Breast epithelium (tissue), 4 donors: ENCODE measurements at regions not wholly inside any gene's neighbourhood (a gene's known extent, or its start where the extent isn't known, plus 50 kb on each side); places are given as distances from the start of the nearest gene placed in this dataset.

Experiments
- DNase-seq, 2 donors: peaks; one replicate each; pipeline ENCODE4 v3.0.0-alpha.2; 2019; ENCODE audit warnings: low spot score in 2 of 2
- H3K27ac ChIP-seq, 2 donors: fragments of 200-600 bp; sonication (generic) in 1 of 2; one replicate each; pipeline ENCODE4 v1.5.1; 2016 to 2019; ENCODE audit warnings: mild to moderate bottlenecking in 1 of 2
- H3K27me3 ChIP-seq, 2 donors: fragments of 200-600 bp; sonication (generic) in 1 of 2; one replicate each; pipeline versions ENCODE4 v1.5.1 to v1.6.0; 2017 to 2019; ENCODE audit warnings: control low read depth in 1 of 2, mild to moderate bottlenecking in 1 of 2
- H3K36me3 ChIP-seq: fragments of 200-600 bp; one replicate; pipeline ENCODE4 v1.5.1; 2019
- H3K4me1 ChIP-seq, 2 donors: fragments of 200-600 bp; sonication (generic); one replicate each; pipeline ENCODE4 v1.5.1; 2016 to 2019; ENCODE audit warnings: control low read depth in 1 of 2
- H3K4me3 ChIP-seq, 3 donors: fragments of 200-600 bp; sonication (generic); 1 replicate in 2 of 3; 2 replicates in 1 of 3; pipeline ENCODE4 v1.5.1; 2016 to 2019; ENCODE audit warnings: mild to moderate bottlenecking in 3 of 3, moderate library complexity in 2 of 3
- H3K9me3 ChIP-seq, 2 donors: fragments of 200-600 bp; sonication (generic) in 1 of 2; one replicate each; pipeline ENCODE4 v1.5.1; 2016 to 2019; ENCODE audit warnings: control low read depth in 1 of 2
- POLR2A ChIP-seq: fragments of 450-650 bp; IDR thresholded peaks from one replicate; pipeline ENCODE4 v1.6.1; 2016; ENCODE audit warnings: antibody characterized with exemption, mild to moderate bottlenecking, moderate library complexity
- POLR2AphosphoS5 ChIP-seq, 3 donors: sonication (generic); formaldehyde crosslinking; IDR thresholded peaks; one replicate each; pipeline ENCODE4 v1.6.1; 2017; ENCODE audit warnings: antibody characterized with exemption in 3 of 3
- intact Hi-C: fragments of 100-400 bp; cut with DNase I; formaldehyde crosslinking; loops from one replicate; pipeline ENCODE4 v1.15.1; 2023; ENCODE audit warnings: low total_unique reads
- TF ChIP-seq, protein P1 (sequence below), 3 donors: fragments of 450-650 bp; IDR thresholded peaks; one replicate each; pipeline ENCODE4 v1.5.1; 2016 to 2017; ENCODE audit warnings: antibody characterized with exemption in 3 of 3, mild to moderate bottlenecking in 3 of 3, moderate library complexity in 3 of 3

DNA sequence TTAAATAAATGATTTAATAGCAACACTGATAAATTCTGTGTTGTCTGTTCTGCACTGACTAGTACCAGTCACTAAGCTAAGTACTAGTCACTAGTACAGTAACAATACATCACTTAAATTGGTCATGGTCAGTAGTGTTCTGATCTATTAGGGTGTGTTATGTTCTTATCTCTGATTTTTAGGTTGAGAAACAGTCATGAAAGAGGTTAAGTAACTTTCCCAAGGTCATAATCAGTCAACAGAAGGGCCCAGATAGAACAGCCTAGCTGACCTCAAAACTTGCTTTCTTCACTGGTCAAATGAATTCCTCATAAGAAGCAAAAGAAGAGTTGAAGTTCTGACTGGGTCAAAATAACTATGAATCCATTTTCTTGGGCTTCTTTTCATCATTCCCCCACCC lies 1492.7 kb downstream of the MAT2B start:
- H3K36me3 ChIP-seq: no peaks in the 10 kb centered on the region
- no peaks in the 10 kb centered on the region for H3K27me3 ChIP-seq
- H3K9me3 ChIP-seq: no peaks in the 10 kb centered on the region
- no peaks in the 10 kb centered on the region for H3K4me1 ChIP-seq
- no peak overlapping the region for H3K4me3 ChIP-seq
- no peak overlapping the region for H3K27ac ChIP-seq
- DNase-seq: no peak
- intact Hi-C loops: no loop called here
- TF ChIP-seq POLR2A (no peak), POLR2AphosphoS5 (IDR thresholded peaks at IDR 0.05) (no peak)
- TF ChIP-seq, protein P1, sequence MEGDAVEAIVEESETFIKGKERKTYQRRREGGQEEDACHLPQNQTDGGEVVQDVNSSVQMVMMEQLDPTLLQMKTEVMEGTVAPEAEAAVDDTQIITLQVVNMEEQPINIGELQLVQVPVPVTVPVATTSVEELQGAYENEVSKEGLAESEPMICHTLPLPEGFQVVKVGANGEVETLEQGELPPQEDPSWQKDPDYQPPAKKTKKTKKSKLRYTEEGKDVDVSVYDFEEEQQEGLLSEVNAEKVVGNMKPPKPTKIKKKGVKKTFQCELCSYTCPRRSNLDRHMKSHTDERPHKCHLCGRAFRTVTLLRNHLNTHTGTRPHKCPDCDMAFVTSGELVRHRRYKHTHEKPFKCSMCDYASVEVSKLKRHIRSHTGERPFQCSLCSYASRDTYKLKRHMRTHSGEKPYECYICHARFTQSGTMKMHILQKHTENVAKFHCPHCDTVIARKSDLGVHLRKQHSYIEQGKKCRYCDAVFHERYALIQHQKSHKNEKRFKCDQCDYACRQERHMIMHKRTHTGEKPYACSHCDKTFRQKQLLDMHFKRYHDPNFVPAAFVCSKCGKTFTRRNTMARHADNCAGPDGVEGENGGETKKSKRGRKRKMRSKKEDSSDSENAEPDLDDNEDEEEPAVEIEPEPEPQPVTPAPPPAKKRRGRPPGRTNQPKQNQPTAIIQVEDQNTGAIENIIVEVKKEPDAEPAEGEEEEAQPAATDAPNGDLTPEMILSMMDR (IDR thresholded peaks at IDR 0.05): no peak

DNA sequence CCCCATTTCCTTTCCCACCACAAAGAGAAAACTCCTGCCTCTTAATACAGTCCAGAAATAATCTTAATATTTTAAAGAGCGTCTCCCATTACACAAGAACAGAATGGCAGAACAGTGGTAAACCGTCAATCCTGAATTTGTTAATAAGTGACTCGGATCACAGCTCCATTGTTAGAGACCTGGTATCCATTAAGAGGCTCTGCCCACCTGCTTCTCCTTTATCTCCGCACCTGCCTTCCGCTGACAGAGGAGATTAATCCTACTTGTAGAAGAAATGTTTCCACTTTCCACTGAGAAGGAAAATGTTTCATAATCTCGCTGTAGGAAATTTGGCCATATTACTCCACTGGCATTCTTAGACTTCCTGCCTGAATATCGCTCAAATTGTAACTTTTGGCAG lies 1493.2 kb downstream of the MAT2B start:
- Histone ChIP-seq H3K4me3 (no peak overlapping the region), H3K27ac (no peak overlapping the region), H3K4me1 (no peaks in the 10 kb centered on the region), H3K9me3 (no peaks in the 10 kb centered on the region), H3K36me3 (no peaks in the 10 kb centered on the region), H3K27me3 (no peaks in the 10 kb centered on the region)
- TF ChIP-seq POLR2AphosphoS5 (IDR thresholded peaks at IDR 0.05) (no peak), POLR2A (no peak)
- TF ChIP-seq, protein P1 (IDR thresholded peaks at IDR 0.05): no peak
- intact Hi-C loops: no loop called here
- DNase-seq: no peak

DNA sequence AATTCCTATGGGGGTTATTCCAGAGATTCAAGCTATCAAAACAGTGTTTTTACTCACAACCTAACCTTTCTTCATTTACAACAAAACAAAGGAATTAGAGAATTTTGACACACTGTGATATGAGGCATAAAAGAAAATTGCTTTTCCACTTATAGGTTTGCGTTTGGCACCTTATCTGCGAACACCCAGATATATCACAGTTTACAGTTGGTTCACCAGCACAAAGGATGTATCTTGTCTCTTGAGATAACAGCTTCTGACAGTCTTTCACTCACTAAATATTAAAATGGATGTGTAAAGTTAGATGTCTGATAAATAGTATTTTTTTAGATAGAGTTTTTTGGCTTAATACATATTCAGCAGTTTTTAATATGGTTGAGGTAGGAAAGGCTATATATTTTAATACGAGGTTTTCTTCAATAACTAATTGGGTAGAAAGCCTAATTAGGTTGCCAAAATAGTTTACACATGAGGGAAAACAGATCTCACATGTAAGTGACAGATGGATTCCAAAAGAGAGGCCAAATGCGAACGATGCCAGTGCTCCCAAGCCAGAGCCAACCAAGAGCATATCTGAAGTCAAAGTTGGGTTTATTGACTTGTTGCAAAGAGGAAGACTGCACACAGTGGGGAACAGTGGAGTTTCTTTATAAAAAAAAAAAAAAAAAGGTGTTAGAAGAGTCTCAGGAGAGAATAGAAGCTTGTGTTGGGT lies 1495.2 kb downstream of the MAT2B start:
- no peak for DNase-seq
- intact Hi-C loops: no loop called here
- Histone ChIP-seq H3K9me3 (no peaks in the 10 kb centered on the region), H3K4me1 (no peaks in the 10 kb centered on the region), H3K4me3 (no peak overlapping the region), H3K27me3 (no peaks in the 10 kb centered on the region), H3K27ac (no peak overlapping the region), H3K36me3 (no peaks in the 10 kb centered on the region)
- no peak for TF ChIP-seq POLR2AphosphoS5 (IDR thresholded peaks at IDR 0.05)
- TF ChIP-seq, protein P1 (IDR thresholded peaks at IDR 0.05): no peak

DNA sequence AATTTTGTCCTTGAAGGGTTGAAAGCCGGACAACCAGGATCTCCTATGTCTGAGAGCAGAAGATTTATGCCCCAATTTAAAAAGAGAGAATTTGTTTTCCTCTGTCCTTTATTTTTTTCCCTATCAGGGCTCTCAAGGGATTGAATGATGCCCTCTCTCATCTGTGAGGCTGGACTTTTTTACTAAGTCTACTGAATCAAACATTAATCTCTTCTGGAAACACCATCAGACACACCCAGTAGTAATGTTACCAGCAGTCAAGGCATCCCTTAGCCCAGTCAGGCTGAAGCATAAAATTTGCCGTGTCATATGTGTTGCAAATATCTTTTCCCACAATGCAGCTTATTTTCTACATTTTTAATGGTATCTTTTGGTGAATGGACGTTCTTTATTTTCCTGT lies 1497.9 kb downstream of the MAT2B start:
- H3K4me3 ChIP-seq: no peak overlapping the region
- intact Hi-C loops: no loop called here
- H3K4me1 ChIP-seq: no peaks in the 10 kb centered on the region
- H3K27ac ChIP-seq: no peak overlapping the region
- H3K27me3 ChIP-seq: no peaks in the 10 kb centered on the region
- H3K9me3 ChIP-seq: no peaks in the 10 kb centered on the region
- H3K36me3 ChIP-seq: no peaks in the 10 kb centered on the region
- TF ChIP-seq, protein P1 (IDR thresholded peaks at IDR 0.05): no peak
- TF ChIP-seq POLR2AphosphoS5 (IDR thresholded peaks at IDR 0.05): no peak
- no peak for TF ChIP-seq POLR2A
- DNase-seq: no peak

DNA sequence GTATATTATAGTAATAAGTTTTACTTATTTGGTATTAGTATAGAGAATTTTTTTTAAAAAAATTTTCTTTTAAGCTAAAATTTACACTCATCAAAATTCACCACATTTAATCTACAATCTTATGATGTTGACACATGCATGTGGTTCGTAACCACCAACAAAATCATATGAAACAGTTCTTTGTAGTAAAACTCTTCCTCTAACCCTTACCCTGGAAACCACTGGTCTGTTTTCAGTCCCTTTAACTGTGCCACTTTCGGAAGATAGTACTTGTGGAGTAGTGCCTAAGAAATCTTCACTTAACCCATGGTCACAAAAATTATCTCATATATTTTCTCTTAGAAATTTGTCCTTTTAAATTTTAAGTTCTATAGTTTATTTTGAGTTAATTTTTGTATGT lies 1498.8 kb downstream of the MAT2B start:
- H3K36me3 ChIP-seq: no peaks in the 10 kb centered on the region
- intact Hi-C loops: no loop called here

More for the DNA sequence above, 1498.8 kb downstream of the MAT2B start:
- H3K4me3 ChIP-seq: no peak overlapping the region
- H3K9me3 ChIP-seq: no peaks in the 10 kb centered on the region
- no peaks in the 10 kb centered on the region for H3K27me3 ChIP-seq
- DNase-seq: no peak
- TF ChIP-seq, protein P1 (IDR thresholded peaks at IDR 0.05): no peak
- TF ChIP-seq POLR2AphosphoS5 (IDR thresholded peaks at IDR 0.05): no peak
- TF ChIP-seq POLR2A: no peak
- no peaks in the 10 kb centered on the region for H3K4me1 ChIP-seq
- no peak overlapping the region for H3K27ac ChIP-seq
